ENCODE measurements at regions not wholly inside any gene's neighbourhood (a gene's known extent, or its start where the extent isn't known, plus 50 kb on each side); places are given as distances from the start of the nearest gene placed in this dataset.

GRCh38 chr18:52156166-52156565 lies 183.8 kb upstream of the DCC start:
- TF ChIP-seq CTCF (IDR thresholded peaks at IDR 0.05; ENCODE audit: low read depth, low read length) (no peak), EZH2phosphoT487 (IDR thresholded peaks at IDR 0.05; ENCODE audit: low read depth) (no peak)
